IMR-90 (cell line): ENCODE measurements at regions not wholly inside any gene's neighbourhood (a gene's known extent, or its start where the extent isn't known, plus 50 kb on each side); places are given as distances from the start of the nearest gene placed in this dataset.

ENCODE experiments used
- BHLHE40 ChIP-seq: fragments of 150-350 bp; IDR thresholded peaks from 2 replicates; pipeline ENCODE4 v1.6.1; 2016; ENCODE audit warnings: mild to moderate bottlenecking, low read depth, low read length
- CEBPB ChIP-seq: IDR thresholded peaks from 2 replicates; pipeline ENCODE4 v1.6.1; 2012; ENCODE audit warnings: low read depth, low read length, improper control_type of control experiment
- CTCF ChIP-seq: conservative IDR thresholded peaks from 2 replicates; pipeline ENCODE4 v1.5.1; 2012; ENCODE audit warnings: mild to moderate bottlenecking, low read depth, low read length, improper control_type of control experiment
- ELK1 ChIP-seq: fragments of 150-350 bp; IDR thresholded peaks from 2 replicates; pipeline ENCODE4 v1.6.1; 2016; ENCODE audit warnings: low read depth, mild to moderate bottlenecking, low read length, moderate library complexity, borderline replicate concordance
- FOS ChIP-seq: fragments of 150-350 bp; IDR thresholded peaks from 2 replicates; pipeline ENCODE4 v1.6.1; 2016; ENCODE audit warnings: low read depth, low read length
- MAZ ChIP-seq: IDR thresholded peaks from 2 replicates; pipeline ENCODE4 v1.6.1; 2012; ENCODE audit warnings: low read depth, mild to moderate bottlenecking, low read length, improper control_type of control experiment, moderate library complexity, borderline replicate concordance
- POLR2A ChIP-seq: IDR thresholded peaks from 2 replicates; pipeline ENCODE4 v1.6.1; 2012; ENCODE audit warnings: mild to moderate bottlenecking, low read depth, low read length
- RAD21 ChIP-seq: IDR thresholded peaks from 2 replicates; pipeline ENCODE4 v1.6.1; 2012; ENCODE audit warnings: low read length, improper control_type of control experiment
- RCOR1 ChIP-seq: IDR thresholded peaks from 2 replicates; pipeline ENCODE4 v1.6.1; 2012; ENCODE audit warnings: mild to moderate bottlenecking, low read length, improper control_type of control experiment; ENCODE audit not compliant: insufficient replicate concordance
- USF2 ChIP-seq: fragments of 150-350 bp; IDR thresholded peaks from 2 replicates; pipeline ENCODE4 v1.6.1; 2017; ENCODE audit warnings: mild to moderate bottlenecking, antibody characterized with exemption, low read length, low read depth

- TF ChIP-seq CTCF: no peak
- no peak for TF ChIP-seq RCOR1
- TF ChIP-seq USF2: no peak
- TF ChIP-seq CEBPB: no peak
- no peak for TF ChIP-seq ELK1
- no peak for TF ChIP-seq MAZ
- no peak for TF ChIP-seq POLR2A
- no peak for TF ChIP-seq RAD21
- TF ChIP-seq FOS: no peak
- TF ChIP-seq BHLHE40: no peak
Measured at GRCh38 chr7:98479318-98479717, 78.4 kb upstream of the BAIAP2L1 start.
